ENCODE measurements at regions not wholly inside any gene's neighbourhood (a gene's known extent, or its start where the extent isn't known, plus 50 kb on each side); places are given as distances from the start of the nearest gene placed in this dataset.

DNA sequence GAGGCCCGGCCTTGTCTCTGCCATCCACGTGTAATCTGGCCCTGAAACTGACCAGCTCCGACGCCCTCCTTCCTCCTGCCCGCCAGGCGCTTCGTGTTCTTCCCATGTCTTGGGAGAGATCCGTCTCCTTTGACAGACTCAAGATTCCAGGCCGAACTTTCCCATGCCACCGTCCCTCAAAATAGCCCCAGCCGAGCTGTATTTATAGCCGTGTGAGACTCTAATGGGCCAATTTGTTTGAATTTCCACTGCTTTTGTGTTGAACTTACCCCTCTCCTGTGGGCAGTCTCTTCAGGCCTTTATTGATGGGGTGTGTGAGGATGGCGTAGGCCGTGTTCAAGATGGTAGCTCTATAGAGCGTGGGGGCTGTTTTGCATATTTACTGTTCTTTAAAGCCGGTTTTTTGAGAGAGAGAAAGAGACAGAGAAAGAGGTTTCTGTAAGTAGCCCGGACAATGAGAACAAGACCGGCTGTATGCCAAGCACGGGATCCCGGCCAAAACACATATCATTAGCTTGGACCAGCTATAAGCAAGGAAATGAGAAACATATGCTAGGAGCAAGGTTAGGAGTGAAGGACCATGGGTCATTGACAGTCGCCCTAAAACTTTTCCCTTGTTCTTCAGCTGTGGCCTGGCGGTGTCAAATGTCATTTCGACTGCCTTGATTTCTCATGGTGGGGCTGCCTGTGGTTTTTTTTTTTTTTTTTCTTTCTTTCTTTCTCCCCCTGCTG, 124.5 kb upstream of the ZFHX3 start:
- Histone ChIP-seq H3K9ac (ENCODE audit: extremely low read depth, low read length, poor library complexity, severe bottlenecking) (no peak overlapping the region), H3K4me1 (ENCODE audit: control insufficient read depth, insufficient read depth, low read length) (no peaks in the 10 kb centered on the region), H3K27ac (ENCODE audit: low read depth, low read length) (no peak overlapping the region), H3K4me3 (ENCODE audit: low read length) (no peak overlapping the region), H3K27me3 (ENCODE audit: control insufficient read depth, insufficient read depth, low read length, poor library complexity, severe bottlenecking) (peaks cover 8% of the 10 kb centered on the region), H3K9me3 (ENCODE audit: control insufficient read depth, low read length) (no peaks in the 10 kb centered on the region), H3K36me3 (ENCODE audit: control insufficient read depth, insufficient read depth, low read length) (no peaks in the 10 kb centered on the region)
- H3K27me3 Mint-ChIP-seq (ENCODE audit: insufficient read depth) = peaks cover 76% of the 10 kb centered on the region
- no peak overlapping the region for H3K27ac Mint-ChIP-seq
- peaks cover 24% of the 10 kb centered on the region for H3K4me1 Mint-ChIP-seq
- H3K9me3 Mint-ChIP-seq = no peaks in the 10 kb centered on the region
- peak; percentile 75 for DNase-seq
- H3K36me3 Mint-ChIP-seq (ENCODE audit: low read depth) = no peaks in the 10 kb centered on the region
- H3K4me3 Mint-ChIP-seq = peak overlapping the region; percentile 21
- 75 to 77% methylated on average over 14 to 23 of the region's 23 CpGs for WGBS, 2 experiments (ENCODE audit: insufficient coverage in 1 of 2, insufficient read length in 1 of 2)
- TF ChIP-seq, protein P1, sequence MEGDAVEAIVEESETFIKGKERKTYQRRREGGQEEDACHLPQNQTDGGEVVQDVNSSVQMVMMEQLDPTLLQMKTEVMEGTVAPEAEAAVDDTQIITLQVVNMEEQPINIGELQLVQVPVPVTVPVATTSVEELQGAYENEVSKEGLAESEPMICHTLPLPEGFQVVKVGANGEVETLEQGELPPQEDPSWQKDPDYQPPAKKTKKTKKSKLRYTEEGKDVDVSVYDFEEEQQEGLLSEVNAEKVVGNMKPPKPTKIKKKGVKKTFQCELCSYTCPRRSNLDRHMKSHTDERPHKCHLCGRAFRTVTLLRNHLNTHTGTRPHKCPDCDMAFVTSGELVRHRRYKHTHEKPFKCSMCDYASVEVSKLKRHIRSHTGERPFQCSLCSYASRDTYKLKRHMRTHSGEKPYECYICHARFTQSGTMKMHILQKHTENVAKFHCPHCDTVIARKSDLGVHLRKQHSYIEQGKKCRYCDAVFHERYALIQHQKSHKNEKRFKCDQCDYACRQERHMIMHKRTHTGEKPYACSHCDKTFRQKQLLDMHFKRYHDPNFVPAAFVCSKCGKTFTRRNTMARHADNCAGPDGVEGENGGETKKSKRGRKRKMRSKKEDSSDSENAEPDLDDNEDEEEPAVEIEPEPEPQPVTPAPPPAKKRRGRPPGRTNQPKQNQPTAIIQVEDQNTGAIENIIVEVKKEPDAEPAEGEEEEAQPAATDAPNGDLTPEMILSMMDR (conservative IDR thresholded peaks at IDR 0.05) = peak; percentile 60

DNA sequence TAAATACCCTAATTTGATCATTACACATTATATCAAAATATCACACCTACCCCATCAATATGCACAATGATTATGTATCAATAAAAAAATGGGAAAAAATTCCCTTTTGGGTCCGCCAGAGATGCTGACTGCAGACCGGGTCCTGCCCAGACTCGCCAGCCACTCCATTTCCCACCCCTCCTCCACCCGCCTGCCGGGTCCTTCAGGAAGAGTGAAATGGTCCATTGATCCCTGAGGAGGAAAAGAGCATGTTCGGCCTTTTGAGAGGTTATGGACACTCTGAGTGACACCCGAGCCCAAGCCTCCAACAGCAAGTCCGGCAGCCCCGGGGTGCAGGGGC, 123.9 kb upstream of the ZFHX3 start:
- H3K27ac Mint-ChIP-seq = no peak overlapping the region
- WGBS, 2 experiments (ENCODE audit: insufficient coverage in 1 of 2, insufficient read length in 1 of 2) = 89 to 94% methylated on average over 3 to 9 of the region's 9 CpGs

DNA sequence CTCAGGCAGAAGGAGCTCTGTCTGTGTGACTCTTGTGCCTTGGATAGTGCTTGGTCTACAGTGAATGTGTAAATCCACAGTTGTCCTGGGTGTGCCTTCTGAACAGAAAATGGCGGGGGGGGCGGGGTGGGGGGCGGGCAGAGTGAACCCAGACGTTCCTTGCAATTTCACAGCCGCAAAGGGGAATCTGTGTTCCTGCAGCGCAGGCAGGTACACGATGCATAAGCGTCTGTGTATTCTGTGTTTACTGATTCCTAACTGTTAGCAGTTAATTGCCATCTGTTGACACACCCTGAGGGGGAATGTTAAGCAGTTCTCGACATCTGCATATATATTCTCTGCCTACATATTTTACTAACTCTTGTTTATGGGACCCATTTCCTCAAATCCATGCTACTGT, 123.5 kb upstream of the ZFHX3 start:
- Histone ChIP-seq H3K27me3 (ENCODE audit: control insufficient read depth, insufficient read depth, low read length, poor library complexity, severe bottlenecking) (peaks cover 5% of the 10 kb centered on the region), H3K27ac (ENCODE audit: low read depth, low read length) (no peak overlapping the region), H3K9me3 (ENCODE audit: control insufficient read depth, low read length) (no peaks in the 10 kb centered on the region), H3K4me3 (ENCODE audit: low read length) (no peak overlapping the region), H3K36me3 (ENCODE audit: control insufficient read depth, insufficient read depth, low read length) (no peaks in the 10 kb centered on the region), H3K4me1 (ENCODE audit: control insufficient read depth, insufficient read depth, low read length) (no peaks in the 10 kb centered on the region), H3K9ac (ENCODE audit: extremely low read depth, low read length, poor library complexity, severe bottlenecking) (no peak overlapping the region)
- Mint-ChIP-seq H3K4me3 (peak overlapping the region; percentile 21), H3K4me1 (peaks cover 24% of the 10 kb centered on the region), H3K27me3 (ENCODE audit: insufficient read depth) (peaks cover 80% of the 10 kb centered on the region), H3K36me3 (ENCODE audit: low read depth) (no peaks in the 10 kb centered on the region), H3K9me3 (no peaks in the 10 kb centered on the region), H3K27ac (no peak overlapping the region)
- 55 to 72% methylated on average over 6 to 9 of the region's 9 CpGs for WGBS, 2 experiments (ENCODE audit: insufficient coverage in 1 of 2, insufficient read length in 1 of 2)
- TF ChIP-seq, protein P1 (conservative IDR thresholded peaks at IDR 0.05) = no peak
- peak; percentile 75 for DNase-seq

More for the DNA sequence above, 123.9 kb upstream of the ZFHX3 start:
- Mint-ChIP-seq H3K9me3 (no peaks in the 10 kb centered on the region), H3K36me3 (ENCODE audit: low read depth) (no peaks in the 10 kb centered on the region), H3K4me1 (peaks cover 24% of the 10 kb centered on the region), H3K4me3 (peak overlapping the region; percentile 21), H3K27me3 (ENCODE audit: insufficient read depth) (peaks cover 79% of the 10 kb centered on the region)
- H3K4me3 ChIP-seq (ENCODE audit: low read length) = no peak overlapping the region
- H3K9me3 ChIP-seq (ENCODE audit: control insufficient read depth, low read length) = no peaks in the 10 kb centered on the region
- no peak overlapping the region for H3K9ac ChIP-seq (ENCODE audit: extremely low read depth, low read length, poor library complexity, severe bottlenecking)
- no peak for DNase-seq
- H3K4me1 ChIP-seq (ENCODE audit: control insufficient read depth, insufficient read depth, low read length) = no peaks in the 10 kb centered on the region
- TF ChIP-seq, protein P1 (conservative IDR thresholded peaks at IDR 0.05) = no peak
- no peaks in the 10 kb centered on the region for H3K36me3 ChIP-seq (ENCODE audit: control insufficient read depth, insufficient read depth, low read length)
- H3K27me3 ChIP-seq (ENCODE audit: control insufficient read depth, insufficient read depth, low read length, poor library complexity, severe bottlenecking) = peaks cover 5% of the 10 kb centered on the region
- no peak overlapping the region for H3K27ac ChIP-seq (ENCODE audit: low read depth, low read length)

All from endodermal cell (in vitro differentiated cells).